NCI-H146 (cell line): ENCODE measurements at regions not wholly inside any gene's neighbourhood (a gene's known extent, or its start where the extent isn't known, plus 50 kb on each side); places are given as distances from the start of the nearest gene placed in this dataset.

ENCODE experiments used
- DNase-seq: peaks from one replicate; lab custom pipeline; 2025; lab: John Stamatoyannopoulos, UW

GRCh38 chr1:30329802-30330557 is 393.4 kb downstream of the MATN1 start:
- DNase-seq: no peak

GRCh38 chr1:30329263-30329753 is 394.1 kb downstream of the MATN1 start:
- DNase-seq: no peak

GRCh38 chr1:30328401-30329262 is 394.8 kb downstream of the MATN1 start:
- DNase-seq: no peak

GRCh38 chr1:30328100-30328370 is 395.4 kb downstream of the MATN1 start:
- no peak for DNase-seq

GRCh38 chr1:30327370-30328099 is 395.9 kb downstream of the MATN1 start:
- DNase-seq: no peak

- no peak for DNase-seq
Measured at GRCh38 chr1:30325999-30326398, 397.4 kb downstream of the MATN1 start.

GRCh38 chr1:30325085-30325935 is 398.1 kb downstream of the MATN1 start:
- no peak for DNase-seq

GRCh38 chr1:30324251-30325084 is 398.9 kb downstream of the MATN1 start:
- no peak for DNase-seq

DNA sequence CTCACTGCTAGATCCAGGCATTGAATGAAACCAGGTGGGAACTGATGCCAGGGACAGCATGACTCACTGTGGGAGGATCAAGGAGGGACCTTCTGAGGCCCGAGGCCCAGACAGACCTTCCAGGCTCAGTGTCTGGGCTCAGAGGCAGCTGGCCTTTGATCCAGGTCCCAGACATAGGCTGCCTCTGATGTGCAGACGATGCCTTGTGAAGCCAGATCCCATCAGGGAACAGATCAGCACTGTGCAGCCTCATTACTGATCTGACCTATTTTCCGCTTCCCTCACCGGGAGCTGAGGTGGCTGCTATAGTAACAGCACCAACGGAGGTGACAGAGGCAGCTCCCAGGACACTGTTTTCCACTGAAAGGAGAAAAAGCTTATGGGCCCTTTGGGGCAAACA is 399.5 kb downstream of the MATN1 start:
- no peak for DNase-seq

GRCh38 chr1:30323352-30323751 is 400.0 kb downstream of the MATN1 start:
- DNase-seq: no peak

- DNase-seq: no peak
Measured at GRCh38 chr1:30322859-30323257, 400.5 kb downstream of the MATN1 start.

GRCh38 chr1:30321996-30322858 is 401.2 kb downstream of the MATN1 start:
- no peak for DNase-seq

DNA sequence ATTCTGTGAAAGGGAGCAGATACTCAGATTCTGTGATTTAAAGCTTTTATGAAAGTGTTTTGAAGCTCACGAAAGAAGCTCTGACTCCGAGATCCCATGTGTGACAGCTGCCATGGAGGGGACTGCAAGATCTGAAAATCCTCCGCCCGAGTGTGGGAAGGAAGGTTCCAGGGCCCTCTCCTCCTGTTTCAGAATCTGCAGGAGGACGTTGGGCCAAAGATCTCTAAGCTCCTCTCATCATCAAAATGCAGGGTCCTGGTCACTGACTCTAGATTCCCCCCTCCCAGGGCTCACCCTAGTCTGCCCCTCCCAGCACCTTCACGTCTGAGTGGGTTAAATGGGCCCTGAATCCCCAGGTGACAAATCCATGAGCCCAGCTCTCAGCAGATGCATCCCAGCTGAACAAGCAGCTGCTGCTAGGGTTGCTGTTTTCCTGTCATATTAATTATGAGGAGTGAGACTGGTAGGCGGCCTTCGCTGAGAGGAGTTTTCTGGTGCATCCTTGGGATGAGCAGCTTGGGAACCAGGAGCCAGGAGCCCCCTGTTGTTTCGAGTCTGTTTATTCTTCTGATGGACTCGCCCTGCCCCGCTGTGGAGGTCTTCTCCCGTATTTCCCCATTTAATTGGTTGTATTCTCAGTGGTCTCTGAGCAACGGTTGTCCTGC is 402.0 kb downstream of the MATN1 start:
- DNase-seq: no peak

DNA sequence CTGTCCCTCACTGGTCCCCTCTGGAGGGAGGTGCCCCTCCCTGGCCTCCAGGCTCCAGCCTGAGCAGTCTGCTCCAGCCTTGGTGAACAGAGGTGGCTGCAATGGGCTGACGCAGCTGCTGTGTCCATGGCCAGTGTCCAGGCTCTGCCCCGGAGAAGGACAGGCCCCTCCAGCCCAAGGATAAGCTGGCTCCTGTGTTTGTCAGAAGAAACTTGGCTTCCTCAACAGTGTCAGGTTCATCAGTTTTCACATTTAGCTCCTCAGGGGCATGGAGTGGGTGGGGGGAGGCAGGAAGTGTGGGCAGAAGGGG is 402.8 kb downstream of the MATN1 start:
- DNase-seq: no peak

DNA sequence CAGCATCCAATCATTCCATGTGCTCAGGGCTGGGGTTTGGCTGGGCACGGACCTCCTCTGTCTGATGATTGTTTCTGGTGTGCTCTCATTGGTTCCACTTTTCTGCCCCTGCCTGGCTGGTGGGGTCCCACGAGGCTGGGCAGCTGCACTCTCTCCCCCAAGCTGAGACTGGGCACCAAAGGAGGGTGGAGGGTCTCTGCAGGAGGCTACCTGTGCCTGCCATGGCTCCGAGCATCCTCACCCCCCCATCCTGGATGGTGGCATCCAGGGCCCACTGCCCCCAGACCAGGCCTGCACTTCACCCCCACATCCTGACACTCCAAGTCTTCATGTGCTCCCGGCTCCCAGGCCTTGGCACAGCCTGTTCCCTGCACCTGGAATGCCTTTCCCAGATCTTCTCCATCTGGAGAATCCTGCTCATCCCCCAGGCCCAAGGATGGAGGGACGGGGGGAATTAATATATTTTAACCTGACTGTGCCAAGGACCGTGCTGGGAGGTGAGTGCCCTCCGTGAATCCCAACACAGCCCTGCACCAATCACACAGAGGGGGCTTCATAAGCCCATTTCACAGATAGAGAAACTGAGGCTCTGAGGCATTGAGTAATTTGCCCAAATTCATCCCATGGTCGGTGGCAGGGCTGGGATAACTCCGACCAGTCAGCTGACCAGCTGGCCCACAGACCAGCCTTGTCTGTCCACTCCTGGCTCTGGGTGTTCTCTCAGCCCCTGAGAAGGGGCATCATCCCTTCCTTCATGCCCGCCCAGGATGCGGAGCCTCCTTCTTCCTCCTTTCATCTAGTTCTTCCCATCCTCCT is 403.4 kb downstream of the MATN1 start:
- DNase-seq: no peak

GRCh38 chr1:30318864-30319718 is 404.3 kb downstream of the MATN1 start:
- DNase-seq: no peak

GRCh38 chr1:30318413-30318812 is 405.0 kb downstream of the MATN1 start:
- DNase-seq: no peak

- DNase-seq: no peak
Measured at GRCh38 chr1:30317921-30318320, 405.5 kb downstream of the MATN1 start.
